ENCODE measurements at regions not wholly inside any gene's neighbourhood (a gene's known extent, or its start where the extent isn't known, plus 50 kb on each side); places are given as distances from the start of the nearest gene placed in this dataset.

DNA sequence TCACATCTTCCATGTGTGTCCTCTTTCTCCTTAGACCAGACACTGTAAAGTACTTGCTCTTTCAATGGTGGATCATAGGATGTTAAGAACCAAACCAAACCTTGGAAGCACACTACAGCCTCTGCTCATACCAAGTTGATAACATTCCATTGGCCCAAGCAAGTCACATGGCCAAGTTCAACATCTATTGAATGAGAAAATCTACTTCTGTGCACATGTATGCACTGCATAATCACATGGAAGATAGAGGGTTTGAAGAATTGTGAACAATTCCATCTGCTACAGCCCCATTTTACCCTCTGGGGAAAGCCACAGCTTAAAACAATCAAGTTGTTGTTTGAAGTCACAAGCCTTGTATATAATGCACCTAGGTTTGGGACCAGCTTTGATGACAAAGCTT lies 68.2 kb downstream of the MFAP3 start:
- Histone ChIP-seq H3K9me2 (ENCODE audit: insufficient read depth) (no peaks in the 10 kb centered on the region), H4K20me1 (ENCODE audit: insufficient read depth) (no peaks in the 10 kb centered on the region), H2AFZ (no peak overlapping the region), H3K9ac (no peak overlapping the region), H3K79me2 (ENCODE audit: insufficient read depth) (no peaks in the 10 kb centered on the region), H3K27ac (no peak overlapping the region), H3F3A (ENCODE audit: insufficient read depth) (no peaks in the 10 kb centered on the region), H3K27me3 (replicated peaks; ENCODE audit: insufficient read depth) (no peaks in the 10 kb centered on the region), H3K4me1 (ENCODE audit: insufficient read depth) (no peaks in the 10 kb centered on the region), H3K4me3 (no peak overlapping the region), H3K9me3 (ENCODE audit: low read depth) (no peaks in the 10 kb centered on the region), H3K36me3 (ENCODE audit: low read depth) (no peaks in the 10 kb centered on the region), H3K4me2 (ENCODE audit: unreplicated experiment) (no peak overlapping the region)
- DNase-seq: no peak
- in situ Hi-C loops (cut with MboI): no loop called here
- no peak for TF ChIP-seq EZH2phosphoT487 (IDR thresholded peaks at IDR 0.05; ENCODE audit: insufficient read depth, low read depth)
- TF ChIP-seq EZH2 (IDR thresholded peaks at IDR 0.05; ENCODE audit: insufficient read depth, poor library complexity, severe bottlenecking): no peak

- Histone ChIP-seq H3K4me3 (no peak overlapping the region), H3K9ac (no peak overlapping the region), H3K4me2 (ENCODE audit: unreplicated experiment) (no peak overlapping the region), H3K27ac (no peak overlapping the region), H3K27me3 (replicated peaks; ENCODE audit: insufficient read depth) (no peaks in the 10 kb centered on the region), H3K79me2 (ENCODE audit: insufficient read depth) (no peaks in the 10 kb centered on the region), H3K9me3 (ENCODE audit: low read depth) (no peaks in the 10 kb centered on the region), H3K9me2 (ENCODE audit: insufficient read depth) (no peaks in the 10 kb centered on the region), H3F3A (ENCODE audit: insufficient read depth) (no peaks in the 10 kb centered on the region), H4K20me1 (ENCODE audit: insufficient read depth) (no peaks in the 10 kb centered on the region), H3K4me1 (ENCODE audit: insufficient read depth) (no peaks in the 10 kb centered on the region), H2AFZ (no peak overlapping the region), H3K36me3 (ENCODE audit: low read depth) (no peaks in the 10 kb centered on the region)
- 71 to 74% methylated on average over 7 of the region's 7 CpGs for WGBS, 2 experiments (ENCODE audit: low coverage in 1 of 2, low lambda C conversion rate in 2 of 2, missing lambda C conversion rate in 2 of 2)
- in situ Hi-C loops (cut with MboI): no loop called here
- DNase-seq: no peak
- TF ChIP-seq EZH2 (IDR thresholded peaks at IDR 0.05; ENCODE audit: insufficient read depth, poor library complexity, severe bottlenecking) (no peak), EZH2phosphoT487 (IDR thresholded peaks at IDR 0.05; ENCODE audit: insufficient read depth, low read depth) (no peak)
Measured at GRCh38 chr5:154107756-154108155, 69.0 kb downstream of the MFAP3 start.

DNA sequence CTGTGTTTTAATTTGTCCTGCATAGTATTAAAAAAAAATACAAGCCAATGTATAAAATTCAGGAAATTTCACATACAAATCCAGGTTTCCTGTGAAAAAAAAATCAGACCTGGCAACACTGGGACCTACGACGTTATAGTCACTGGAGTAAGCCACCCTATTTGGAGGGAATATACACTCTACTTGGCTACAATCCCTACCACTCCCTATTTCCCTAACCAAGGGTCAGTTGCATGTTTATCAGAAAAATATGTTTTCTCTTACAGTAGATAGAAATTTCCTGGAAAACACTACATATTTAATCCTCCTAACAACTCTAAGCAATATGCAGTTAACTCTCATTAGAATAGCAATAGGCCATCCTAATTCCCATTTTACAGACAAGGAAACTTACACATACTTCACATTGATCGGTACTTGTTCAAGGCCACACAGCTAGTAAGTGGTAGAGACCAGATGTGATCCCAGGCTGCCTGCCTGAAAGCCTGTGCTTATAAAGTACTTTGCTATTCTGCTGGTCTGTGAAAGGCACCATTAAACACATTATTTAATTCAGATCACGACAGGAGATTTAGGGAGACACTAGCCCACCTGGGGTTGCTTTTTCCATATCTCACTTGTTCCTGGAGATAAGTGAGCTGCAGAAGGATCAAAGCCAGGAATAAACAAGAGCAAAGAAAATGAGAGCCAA lies 70.8 kb downstream of the MFAP3 start:
- no peaks in the 10 kb centered on the region for H3F3A ChIP-seq (ENCODE audit: insufficient read depth)
- no peak for DNase-seq
- H3K4me3 ChIP-seq: no peak overlapping the region
- no peaks in the 10 kb centered on the region for H3K27me3 ChIP-seq (replicated peaks; ENCODE audit: insufficient read depth)
- H3K4me1 ChIP-seq (ENCODE audit: insufficient read depth): no peaks in the 10 kb centered on the region
- no peak overlapping the region for H2AFZ ChIP-seq
- WGBS, 2 experiments (ENCODE audit: low coverage in 1 of 2, low lambda C conversion rate in 2 of 2, missing lambda C conversion rate in 2 of 2): 44 to 47% methylated on average over 4 of the region's 4 CpGs
- no peak for TF ChIP-seq EZH2phosphoT487 (IDR thresholded peaks at IDR 0.05; ENCODE audit: insufficient read depth, low read depth)
- no peak for TF ChIP-seq EZH2 (IDR thresholded peaks at IDR 0.05; ENCODE audit: insufficient read depth, poor library complexity, severe bottlenecking)
- in situ Hi-C loops (cut with MboI): no loop called here
- H3K4me2 ChIP-seq (ENCODE audit: unreplicated experiment): no peak overlapping the region
- H3K9ac ChIP-seq: no peak overlapping the region
- no peaks in the 10 kb centered on the region for H3K36me3 ChIP-seq (ENCODE audit: low read depth)
- no peak overlapping the region for H3K27ac ChIP-seq
- H3K9me3 ChIP-seq (ENCODE audit: low read depth): no peaks in the 10 kb centered on the region
- H4K20me1 ChIP-seq (ENCODE audit: insufficient read depth): no peaks in the 10 kb centered on the region
- no peaks in the 10 kb centered on the region for H3K9me2 ChIP-seq (ENCODE audit: insufficient read depth)
- no peaks in the 10 kb centered on the region for H3K79me2 ChIP-seq (ENCODE audit: insufficient read depth)

GRCh38 chr5:154110107-154110453 lies 71.3 kb downstream of the MFAP3 start:
- Histone ChIP-seq H3K79me2 (ENCODE audit: insufficient read depth) (no peaks in the 10 kb centered on the region), H3K27ac (no peak overlapping the region), H3K27me3 (replicated peaks; ENCODE audit: insufficient read depth) (no peaks in the 10 kb centered on the region), H4K20me1 (ENCODE audit: insufficient read depth) (no peaks in the 10 kb centered on the region), H2AFZ (no peak overlapping the region), H3F3A (ENCODE audit: insufficient read depth) (no peaks in the 10 kb centered on the region), H3K4me2 (ENCODE audit: unreplicated experiment) (no peak overlapping the region), H3K9me2 (ENCODE audit: insufficient read depth) (no peaks in the 10 kb centered on the region), H3K9me3 (ENCODE audit: low read depth) (no peaks in the 10 kb centered on the region), H3K36me3 (ENCODE audit: low read depth) (no peaks in the 10 kb centered on the region), H3K4me3 (no peak overlapping the region), H3K4me1 (ENCODE audit: insufficient read depth) (no peaks in the 10 kb centered on the region), H3K9ac (no peak overlapping the region)
- no peak for TF ChIP-seq EZH2phosphoT487 (IDR thresholded peaks at IDR 0.05; ENCODE audit: insufficient read depth, low read depth)
- in situ Hi-C loops (cut with MboI): no loop called here
- no peak for DNase-seq
- 90 to 100% methylated on average over 1 of the region's 1 CpG for WGBS, 2 experiments (ENCODE audit: low coverage in 1 of 2, low lambda C conversion rate in 2 of 2, missing lambda C conversion rate in 2 of 2)

- Histone ChIP-seq H3K27me3 (replicated peaks; ENCODE audit: insufficient read depth) (no peaks in the 10 kb centered on the region), H3K9me3 (ENCODE audit: low read depth) (no peaks in the 10 kb centered on the region), H3K9ac (no peak overlapping the region), H3K9me2 (ENCODE audit: insufficient read depth) (no peaks in the 10 kb centered on the region), H3K27ac (no peak overlapping the region), H4K20me1 (ENCODE audit: insufficient read depth) (no peaks in the 10 kb centered on the region), H2AFZ (no peak overlapping the region), H3F3A (ENCODE audit: insufficient read depth) (no peaks in the 10 kb centered on the region), H3K4me3 (no peak overlapping the region), H3K79me2 (ENCODE audit: insufficient read depth) (no peaks in the 10 kb centered on the region), H3K36me3 (ENCODE audit: low read depth) (no peaks in the 10 kb centered on the region), H3K4me2 (ENCODE audit: unreplicated experiment) (no peak overlapping the region), H3K4me1 (ENCODE audit: insufficient read depth) (no peaks in the 10 kb centered on the region)
- 44 to 54% methylated on average over 3 of the region's 3 CpGs for WGBS, 2 experiments (ENCODE audit: low coverage in 1 of 2, low lambda C conversion rate in 2 of 2, missing lambda C conversion rate in 2 of 2)
- TF ChIP-seq EZH2phosphoT487 (IDR thresholded peaks at IDR 0.05; ENCODE audit: insufficient read depth, low read depth) (no peak), EZH2 (IDR thresholded peaks at IDR 0.05; ENCODE audit: insufficient read depth, poor library complexity, severe bottlenecking) (no peak)
- in situ Hi-C loops (cut with MboI): no loop called here
- DNase-seq: peak; percentile 30
Measured at GRCh38 chr5:154110716-154111115, 71.9 kb downstream of the MFAP3 start.
